HG03135 (cell line): ENCODE measurements at regions not wholly inside any gene's neighbourhood (a gene's known extent, or its start where the extent isn't known, plus 50 kb on each side); places are given as distances from the start of the nearest gene placed in this dataset.

Experiments
- ATAC-seq: cut with Tn5 transposase; IDR thresholded peaks from one replicate; pipeline ENCODE4 v1.9.1; 2021; ENCODE audit warnings: mild to moderate bottlenecking, moderate library complexity; ENCODE audit not compliant: unreplicated experiment

- ATAC-seq = no peak
Observed at GRCh38 chr21:27154451-27155129, 187.7 kb upstream of the ADAMTS5 start.

GRCh38 chr21:27152996-27153395 lies 186.1 kb upstream of the ADAMTS5 start:
- no peak for ATAC-seq

- ATAC-seq = no peak
Observed at GRCh38 chr21:27149034-27149433, 182.1 kb upstream of the ADAMTS5 start.

- no peak for ATAC-seq
Observed at GRCh38 chr21:27146268-27146667, 179.4 kb upstream of the ADAMTS5 start.

- no peak for ATAC-seq
Observed at GRCh38 chr21:27145134-27145798, 178.4 kb upstream of the ADAMTS5 start.

- ATAC-seq = no peak
Observed at GRCh38 chr21:27143476-27143875, 176.6 kb upstream of the ADAMTS5 start.

- no peak for ATAC-seq
Observed at GRCh38 chr21:27139526-27139925, 172.6 kb upstream of the ADAMTS5 start.

- no peak for ATAC-seq
Observed at GRCh38 chr21:27134516-27134915, 167.6 kb upstream of the ADAMTS5 start.

- no peak for ATAC-seq
Observed at GRCh38 chr21:27132266-27132665, 165.4 kb upstream of the ADAMTS5 start.

- no peak for ATAC-seq
Observed at GRCh38 chr21:27130154-27130553, 163.3 kb upstream of the ADAMTS5 start.

- ATAC-seq = no peak
Observed at GRCh38 chr21:27129694-27130093, 162.8 kb upstream of the ADAMTS5 start.

- no peak for ATAC-seq
Observed at GRCh38 chr21:27129215-27129614, 162.3 kb upstream of the ADAMTS5 start.

- no peak for ATAC-seq
Observed at GRCh38 chr21:27126140-27126539, 159.3 kb upstream of the ADAMTS5 start.

GRCh38 chr21:27122686-27123085 lies 155.8 kb upstream of the ADAMTS5 start:
- ATAC-seq = no peak

GRCh38 chr21:27114111-27114510 lies 147.2 kb upstream of the ADAMTS5 start:
- ATAC-seq = no peak

- ATAC-seq = no peak
Observed at GRCh38 chr21:27112186-27112585, 145.3 kb upstream of the ADAMTS5 start.

GRCh38 chr21:27110956-27111355 lies 144.1 kb upstream of the ADAMTS5 start:
- no peak for ATAC-seq

GRCh38 chr21:27108701-27109100 lies 141.8 kb upstream of the ADAMTS5 start:
- ATAC-seq = no peak

GRCh38 chr21:27108228-27108627 lies 141.3 kb upstream of the ADAMTS5 start:
- no peak for ATAC-seq

- no peak for ATAC-seq
Observed at GRCh38 chr21:27104846-27105431, 138.1 kb upstream of the ADAMTS5 start.

GRCh38 chr21:27103768-27104167 lies 136.9 kb upstream of the ADAMTS5 start:
- ATAC-seq = no peak

GRCh38 chr21:27101523-27101922 lies 134.6 kb upstream of the ADAMTS5 start:
- no peak for ATAC-seq
